ENCODE measurements at regions not wholly inside any gene's neighbourhood (a gene's known extent, or its start where the extent isn't known, plus 50 kb on each side); places are given as distances from the start of the nearest gene placed in this dataset.

DNA sequence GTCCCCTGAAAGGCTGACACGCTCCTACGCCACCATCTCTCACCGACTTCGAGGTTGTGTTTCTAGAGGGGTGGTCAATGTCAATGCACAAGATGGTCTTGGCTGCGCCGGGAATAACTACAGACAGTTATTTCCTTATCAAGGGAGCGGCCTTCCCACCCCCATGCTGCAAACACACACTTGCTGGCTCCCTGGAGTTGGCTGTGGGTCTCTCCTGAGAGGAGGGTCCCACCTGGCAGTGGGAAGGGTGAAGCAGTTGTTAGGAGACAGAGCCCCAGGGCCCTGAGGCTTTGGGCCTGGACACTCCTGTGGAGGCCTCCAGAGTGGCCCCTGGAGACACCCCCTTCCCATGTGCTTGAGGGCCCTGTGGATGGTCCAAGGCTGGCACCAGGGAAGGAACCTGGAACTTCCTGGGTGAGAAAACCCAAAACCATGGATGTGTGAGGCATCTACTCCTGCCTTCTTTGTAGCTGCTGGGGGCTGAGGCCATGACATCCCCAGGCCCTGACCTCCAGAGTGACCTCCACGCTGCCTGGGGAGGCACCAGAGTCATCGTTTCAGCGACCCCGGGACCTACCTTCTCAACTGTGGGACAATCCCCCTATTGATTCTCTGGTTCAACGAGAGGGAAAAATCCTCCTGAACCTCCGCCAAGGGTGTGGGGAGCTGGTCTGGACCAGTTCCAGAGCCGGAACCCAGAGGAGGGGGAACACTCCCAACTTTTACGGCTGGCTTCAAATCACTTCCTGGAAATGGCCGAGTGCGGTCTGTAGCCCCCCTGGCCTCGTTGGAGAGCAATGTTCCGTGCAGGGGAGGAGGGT lies 101.1 kb upstream of the COL5A1 start:
- TF ChIP-seq, protein P1, sequence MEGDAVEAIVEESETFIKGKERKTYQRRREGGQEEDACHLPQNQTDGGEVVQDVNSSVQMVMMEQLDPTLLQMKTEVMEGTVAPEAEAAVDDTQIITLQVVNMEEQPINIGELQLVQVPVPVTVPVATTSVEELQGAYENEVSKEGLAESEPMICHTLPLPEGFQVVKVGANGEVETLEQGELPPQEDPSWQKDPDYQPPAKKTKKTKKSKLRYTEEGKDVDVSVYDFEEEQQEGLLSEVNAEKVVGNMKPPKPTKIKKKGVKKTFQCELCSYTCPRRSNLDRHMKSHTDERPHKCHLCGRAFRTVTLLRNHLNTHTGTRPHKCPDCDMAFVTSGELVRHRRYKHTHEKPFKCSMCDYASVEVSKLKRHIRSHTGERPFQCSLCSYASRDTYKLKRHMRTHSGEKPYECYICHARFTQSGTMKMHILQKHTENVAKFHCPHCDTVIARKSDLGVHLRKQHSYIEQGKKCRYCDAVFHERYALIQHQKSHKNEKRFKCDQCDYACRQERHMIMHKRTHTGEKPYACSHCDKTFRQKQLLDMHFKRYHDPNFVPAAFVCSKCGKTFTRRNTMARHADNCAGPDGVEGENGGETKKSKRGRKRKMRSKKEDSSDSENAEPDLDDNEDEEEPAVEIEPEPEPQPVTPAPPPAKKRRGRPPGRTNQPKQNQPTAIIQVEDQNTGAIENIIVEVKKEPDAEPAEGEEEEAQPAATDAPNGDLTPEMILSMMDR (conservative IDR thresholded peaks at IDR 0.05; ENCODE audit: low read length) = no peak
- TF ChIP-seq EZH2phosphoT487 (IDR thresholded peaks at IDR 0.05; ENCODE audit: borderline replicate concordance) = no peak
